ENCODE measurements at regions not wholly inside any gene's neighbourhood (a gene's known extent, or its start where the extent isn't known, plus 50 kb on each side); places are given as distances from the start of the nearest gene placed in this dataset.

DNA sequence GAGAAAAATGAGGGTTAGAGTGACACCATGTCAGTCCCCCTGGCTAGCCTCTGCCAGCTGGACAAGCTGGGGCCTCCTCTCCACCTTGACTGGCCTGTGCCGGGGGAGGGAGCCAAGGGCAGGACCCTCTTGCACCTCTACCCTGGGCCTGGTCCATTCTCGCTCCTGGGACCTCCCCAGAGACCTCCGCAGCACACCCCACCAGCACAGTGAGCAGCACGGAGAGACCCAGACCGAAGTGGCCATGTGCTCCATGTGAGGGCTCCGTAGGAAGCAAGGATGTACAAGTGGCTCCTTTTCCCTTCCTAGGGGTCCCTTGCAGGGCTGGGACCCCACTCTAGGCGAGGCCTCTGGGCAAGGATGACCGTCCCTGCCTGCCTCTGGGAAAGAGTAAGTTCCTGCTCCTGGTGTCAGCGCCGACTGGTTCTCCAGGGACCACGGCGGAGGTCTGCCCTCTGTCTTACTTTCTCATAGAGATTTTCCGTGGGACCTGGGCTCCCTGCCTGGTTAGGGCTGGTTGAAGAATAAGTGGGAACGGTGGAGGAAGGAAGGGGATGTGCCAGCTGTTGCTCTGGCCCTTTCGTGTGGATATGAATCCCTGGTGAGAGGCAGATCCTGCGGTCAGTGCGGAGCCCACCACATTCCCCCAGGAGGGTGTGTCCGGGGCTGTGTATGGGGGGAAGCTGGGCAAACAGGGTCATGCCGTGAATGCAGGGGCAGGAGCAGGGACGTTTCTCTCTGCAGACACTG lies 124.2 kb downstream of the METRNL start:
- Histone ChIP-seq H3K36me3 (ENCODE audit: control insufficient read depth in 2 of 2, insufficient read depth in 2 of 2, low read length in 1 of 2) (no peaks in the 10 kb centered on the region), H3K4me1 (ENCODE audit: control insufficient read depth, insufficient read depth, low read length) (peaks cover 22% of the 10 kb centered on the region), H3K79me2 (ENCODE audit: control insufficient read depth, insufficient read depth, low read length) (no peaks in the 10 kb centered on the region), H3K27me3 (replicated peaks in 1 of 2; ENCODE audit: control insufficient read depth in 2 of 2, insufficient read depth in 2 of 2, low read length in 1 of 2) (no peaks in the 10 kb centered on the region; a peak in 1 of 4 replicates), H3K4me3 (no peak overlapping the region), H3K27ac (ENCODE audit: control insufficient read depth, insufficient read depth) (no peak overlapping the region), H4K20me1 (ENCODE audit: control insufficient read depth, insufficient read depth) (no peaks in the 10 kb centered on the region), H3K9me3 (replicated peaks; ENCODE audit: control insufficient read depth, insufficient read depth, low read length) (no peaks in the 10 kb centered on the region), H2AFZ (ENCODE audit: control insufficient read depth, low read depth, low read length) (no peak overlapping the region), H3K4me2 (ENCODE audit: control insufficient read depth, insufficient read depth) (no peak overlapping the region), H3K9ac (ENCODE audit: control insufficient read depth, insufficient read depth, low read length) (no peak overlapping the region)
- RAD21 ChIA-PET (ENCODE audit: unreplicated experiment): interaction anchor here (0.6 kb wide), 1 partner anchor 361 kb away, joined by 3 read pairs; no protein-coding TSS in a partner anchor
- SMC1A ChIA-PET (ENCODE audit: uncharacterized antibody, unreplicated experiment): interaction anchor here (0.5 to 1.2 kb wide), 2 partner anchors 155 to 332 kb away, joined by 3 read pairs; no protein-coding TSS in a partner anchor
- POLR2A ChIA-PET: no interaction called here
- 61% methylated on average over 20 of the region's 20 CpGs for WGBS (ENCODE audit: insufficient coverage, insufficient replicate concordance, low lambda C conversion rate, missing lambda C conversion rate)
- FAIRE-seq (no peak), ATAC-seq (no peak), DNase-seq (ENCODE audit: low read depth, low spot score) (no peak)
- intact Hi-C loops (cut with micrococcal nuclease; ENCODE audit: unreplicated experiment) (no loop called here), in situ Hi-C loops (cut with MboI) (no loop called here)
- no TSS peak for BruUV-seq (replicated peaks)
- TF ChIP-seq NFYB (IDR thresholded peaks at IDR 0.05; ENCODE audit: insufficient read depth, low read depth, low read length) (no peak), MTA3 (IDR thresholded peaks at IDR 0.05; ENCODE audit: borderline replicate concordance, low read length) (no peak), SIX5 (IDR thresholded peaks at IDR 0.05; ENCODE audit: low read depth, low read length, severe bottlenecking) (no peak), ZBTB11 (CRISPR knock-in tag; IDR thresholded peaks at IDR 0.05) (no peak), CHD4 (IDR thresholded peaks at IDR 0.05) (no peak), ZNF622 (IDR thresholded peaks at IDR 0.05) (no peak), RFX5 (IDR thresholded peaks at IDR 0.05; ENCODE audit: low read depth, low read length) (no peak), TARDBP (IDR thresholded peaks at IDR 0.05; ENCODE audit: borderline replicate concordance) (no peak), POLR2AphosphoS5 (IDR thresholded peaks at IDR 0.05; ENCODE audit: low read length) (no peak), EZH2 (IDR thresholded peaks at IDR 0.05; ENCODE audit: borderline replicate concordance, control insufficient read depth, low read depth, low read length) (no peak), NFYA (IDR thresholded peaks at IDR 0.05; ENCODE audit: borderline replicate concordance, low read depth, low read length) (no peak), ASH2L (IDR thresholded peaks at IDR 0.05; ENCODE audit: borderline replicate concordance, low read depth) (no peak), ZNF207 (IDR thresholded peaks at IDR 0.05; ENCODE audit: borderline replicate concordance) (no peak), RAD51 (IDR thresholded peaks at IDR 0.05) (no peak), RELA (IDR thresholded peaks at IDR 0.05; ENCODE audit: borderline replicate concordance, partially characterized antibody) (no peak), PAX5 (IDR thresholded peaks at IDR 0.05; ENCODE audit: borderline replicate concordance, low read depth, low read length) (no peak), NRF1 (conservative IDR thresholded peaks at IDR 0.05; ENCODE audit: low read depth, low read length) (no peak), NR2C2 (IDR thresholded peaks at IDR 0.05; ENCODE audit: borderline replicate concordance, control insufficient read depth, insufficient read length, low read depth) (no peak)
- CTCF ChIA-PET: interaction anchor here (0.7 kb wide), 1 partner anchor 45 kb away, joined by 3 read pairs; no protein-coding TSS in a partner anchor

Data from GM12878 (cell line).